SK-N-SH treated with all-trans-retinoic acid at 6 μM for 48 hours (cell line): ENCODE measurements at regions not wholly inside any gene's neighbourhood (a gene's known extent, or its start where the extent isn't known, plus 50 kb on each side); places are given as distances from the start of the nearest gene placed in this dataset.

ENCODE experiments used
- ATAC-seq: fragments of 200-7000 bp; cut with Tn5 transposase; 3 replicates; pipeline ENCODE4 v1.9.1; 2020; ENCODE audit warnings: mild to moderate bottlenecking, moderate library complexity
- ARNTL ChIP-seq: fragments of 450-650 bp; formaldehyde crosslinking; IDR thresholded peaks from 2 replicates; pipeline ENCODE4 v1.5.0; 2020; ENCODE audit warnings: low read depth, mild to moderate bottlenecking, moderate library complexity, borderline replicate concordance
- BACH2 ChIP-seq: fragments of 250-450 bp; sonication (Bioruptor Pico); IDR thresholded peaks from 2 replicates; pipeline ENCODE4 v1.9.0; 2021; ENCODE audit warnings: mild to moderate bottlenecking, borderline replicate concordance
- CREB5 ChIP-seq: fragments of 250-450 bp; sonication (Bioruptor Pico); IDR thresholded peaks from 2 replicates; pipeline ENCODE4 v1.5.1; 2020; ENCODE audit warnings: low read depth, mild to moderate bottlenecking, moderate library complexity
- CSDC2 ChIP-seq: fragments of 250-450 bp; sonication (Bioruptor Pico); IDR thresholded peaks from 2 replicates; pipeline ENCODE4 v1.5.0; 2020; ENCODE audit warnings: mild to moderate bottlenecking, moderate library complexity
- CSRNP3 ChIP-seq: fragments of 250-450 bp; sonication (Bioruptor Pico); IDR thresholded peaks from 2 replicates; pipeline ENCODE4 v1.5.1; 2021; ENCODE audit warnings: mild to moderate bottlenecking, moderate library complexity
- ESRRG ChIP-seq: fragments of 250-450 bp; sonication (Bioruptor Pico); IDR thresholded peaks from 2 replicates; pipeline ENCODE4 v1.6.1; 2021; ENCODE audit warnings: mild to moderate bottlenecking
- GLIS3 ChIP-seq: fragments of 250-450 bp; sonication (Bioruptor Pico); IDR thresholded peaks from 2 replicates; pipeline ENCODE4 v1.5.0; 2020; ENCODE audit warnings: mild to moderate bottlenecking, moderate library complexity
- ISL1 ChIP-seq: fragments of 250-450 bp; sonication (Bioruptor Pico); IDR thresholded peaks from 2 replicates; pipeline ENCODE4 v2.1.2; 2022; ENCODE audit warnings: mild to moderate bottlenecking, moderate library complexity
- OSR1 ChIP-seq: fragments of 250-450 bp; sonication (Bioruptor Pico); IDR thresholded peaks from 2 replicates; pipeline ENCODE4 v1.8.0; 2022; ENCODE audit warnings: moderate library complexity, mild to moderate bottlenecking, inconsistent platforms
- POU6F1 ChIP-seq: fragments of 250-450 bp; sonication (Bioruptor Pico); IDR thresholded peaks from 2 replicates; pipeline ENCODE4 v1.8.0; 2021; ENCODE audit warnings: low read depth, mild to moderate bottlenecking, moderate library complexity, borderline replicate concordance
- RARB ChIP-seq: fragments of 250-450 bp; sonication (Bioruptor Pico); IDR thresholded peaks from 2 replicates; pipeline ENCODE4 v1.8.0; 2021; ENCODE audit warnings: mild to moderate bottlenecking, moderate library complexity
- SNAI2 ChIP-seq: fragments of 250-450 bp; sonication (Bioruptor Pico); IDR thresholded peaks from 2 replicates; pipeline ENCODE4 v1.5.0; 2020; ENCODE audit warnings: mild to moderate bottlenecking, moderate library complexity
- TCF4 ChIP-seq: fragments of 250-450 bp; sonication (Bioruptor Pico); IDR thresholded peaks from 2 replicates; pipeline ENCODE4 v1.8.0; 2021; ENCODE audit warnings: mild to moderate bottlenecking, moderate library complexity, borderline replicate concordance
- TOX ChIP-seq: fragments of 250-450 bp; sonication (Bioruptor Pico); IDR thresholded peaks from 2 replicates; pipeline ENCODE4 v1.8.0; 2021; ENCODE audit warnings: mild to moderate bottlenecking, moderate library complexity, borderline replicate concordance
- ZC3H10 ChIP-seq: fragments of 250-450 bp; sonication (Bioruptor Pico); IDR thresholded peaks from 2 replicates; pipeline ENCODE4 v1.5.1; 2021; ENCODE audit warnings: mild to moderate bottlenecking, moderate library complexity
- ZFP3 ChIP-seq: fragments of 250-450 bp; sonication (Bioruptor Pico); IDR thresholded peaks from 2 replicates; pipeline ENCODE4 v1.5.0; 2020; ENCODE audit warnings: mild to moderate bottlenecking, moderate library complexity
- ZFP30 ChIP-seq: fragments of 450-650 bp; formaldehyde crosslinking; IDR thresholded peaks from 2 replicates; pipeline ENCODE4 v1.5.0; 2022; ENCODE audit warnings: mild to moderate bottlenecking, moderate library complexity
- ZNF565 ChIP-seq: fragments of 450-650 bp; formaldehyde crosslinking; conservative IDR thresholded peaks from 2 replicates; pipeline ENCODE4 v1.5.0; 2020; ENCODE audit warnings: low read depth, mild to moderate bottlenecking, moderate library complexity
- ZNF70 ChIP-seq: fragments of 450-650 bp; formaldehyde crosslinking; IDR thresholded peaks from 2 replicates; pipeline ENCODE4 v1.5.0; 2020; ENCODE audit warnings: mild to moderate bottlenecking, moderate library complexity
- ZNF8 ChIP-seq: fragments of 450-650 bp; formaldehyde crosslinking; IDR thresholded peaks from 2 replicates; pipeline ENCODE4 v1.5.0; 2020; ENCODE audit warnings: mild to moderate bottlenecking, moderate library complexity

GRCh38 chr1:170460414-170461155, 71.4 kb upstream of the GORAB start (continued):
- TF ChIP-seq CSRNP3 (CRISPR knock-in tag) (no peak), ZNF565 (CRISPR knock-in tag) (no peak), ISL1 (no peak), ZFP30 (CRISPR knock-in tag) (no peak), TCF4 (CRISPR knock-in tag) (no peak)

GRCh38 chr1:170461291-170461747, 70.6 kb upstream of the GORAB start:
- peak; percentile 89 for ATAC-seq
- TF ChIP-seq ZFP30 (CRISPR knock-in tag): no peak
- TF ChIP-seq OSR1: peak; percentile 43; the same call in 1 of the 2 replicates
- TF ChIP-seq ZFP3 (CRISPR knock-in tag): no peak
- no peak for TF ChIP-seq SNAI2
- peak; percentile 89 for TF ChIP-seq ZC3H10 (CRISPR knock-in tag)
- peak; percentile 28; the same call in 1 of the 2 replicates for TF ChIP-seq TOX (CRISPR knock-in tag)
- no peak for TF ChIP-seq BACH2 (CRISPR knock-in tag)
- no peak for TF ChIP-seq ZNF565 (CRISPR knock-in tag)

GRCh38 chr1:170461762-170462384, 70.1 kb upstream of the GORAB start:
- TF ChIP-seq ISL1 (no peak), TOX (CRISPR knock-in tag) (peak; percentile 49; the same call in 1 of the 2 replicates), RARB (CRISPR knock-in tag) (peak; percentile 69; the same call in 1 of the 2 replicates), ARNTL (CRISPR knock-in tag) (no peak), CSRNP3 (CRISPR knock-in tag) (no peak)
- ATAC-seq: peak; percentile 85

GRCh38 chr1:170470121-170470520, 61.8 kb upstream of the GORAB start:
- ATAC-seq: no peak
- TF ChIP-seq TCF4 (CRISPR knock-in tag) (no peak), CSRNP3 (CRISPR knock-in tag) (no peak), ZNF8 (CRISPR knock-in tag) (no peak), ISL1 (no peak), ZNF70 (CRISPR knock-in tag) (no peak), BACH2 (CRISPR knock-in tag) (no peak), ZC3H10 (CRISPR knock-in tag) (no peak)
- TF ChIP-seq, all 23 proteins: peak for 0

- ATAC-seq: peak; percentile 40; the same call in 2 of the 3 replicates
- TF ChIP-seq TCF4 (CRISPR knock-in tag): no peak
- no peak for TF ChIP-seq POU6F1 (CRISPR knock-in tag)
- TF ChIP-seq GLIS3 (CRISPR knock-in tag): no peak
- TF ChIP-seq OSR1: no peak
- TF ChIP-seq CSDC2 (CRISPR knock-in tag): no peak
- TF ChIP-seq ZNF8 (CRISPR knock-in tag): no peak
- TF ChIP-seq ZC3H10 (CRISPR knock-in tag): no peak
- TF ChIP-seq ESRRG: no peak
- TF ChIP-seq TOX (CRISPR knock-in tag): no peak
- TF ChIP-seq CREB5 (CRISPR knock-in tag): no peak
- no peak for TF ChIP-seq ISL1
- TF ChIP-seq ARNTL (CRISPR knock-in tag): no peak
- no peak for TF ChIP-seq ZNF565 (CRISPR knock-in tag)
- no peak for TF ChIP-seq BACH2 (CRISPR knock-in tag)
- TF ChIP-seq ZFP30 (CRISPR knock-in tag): no peak
- no peak for TF ChIP-seq SNAI2
- TF ChIP-seq CSRNP3 (CRISPR knock-in tag): no peak
Measured at GRCh38 chr1:170471398-170472053, 60.4 kb upstream of the GORAB start.
